ENCODE measurements at regions not wholly inside any gene's neighbourhood (a gene's known extent, or its start where the extent isn't known, plus 50 kb on each side); places are given as distances from the start of the nearest gene placed in this dataset.

- Histone ChIP-seq H3K27ac (no peak overlapping the region), H3K4me1 (replicated peaks in 1 of 2) (no peaks in the 10 kb centered on the region), H3K4me3 (no peak overlapping the region)
- no peak for ATAC-seq (replicated peaks in 6 of 8)
- in situ Hi-C loops (cut with MboI; ENCODE audit: low pct_unique_long_range_greater_than_20kb in 2 of 9, low sequenced_read_pairs in 9 of 9, unreplicated experiment in 9 of 9), result no loop called here
- 60 to 100% (median 82%) methylated on average over 1 to 3 of the region's 3 CpGs; no CpG with 5 or more reads in 4 of the 10 experiments for WGBS, 10 experiments
Measured at GRCh38 chr5:173378727-173379126, 50.5 kb upstream of the STC2 start.
